HEK293 (cell line): ENCODE measurements at regions not wholly inside any gene's neighbourhood (a gene's known extent, or its start where the extent isn't known, plus 50 kb on each side); places are given as distances from the start of the nearest gene placed in this dataset.

Experiments
- TRIM28 ChIP-seq: IDR thresholded peaks from 2 replicates; pipeline ENCODE4 v1.6.1; 2011; ENCODE audit warnings: low read length, control low read depth, borderline replicate concordance
- ZNF121 ChIP-seq: fragments of 450-650 bp; formaldehyde crosslinking; IDR thresholded peaks from 2 replicates; pipeline ENCODE4 v1.5.1; 2016; ENCODE audit warnings: missing biosample characterization, missing genetic modification characterization
- ZNF157 ChIP-seq: fragments of 450-650 bp; formaldehyde crosslinking; IDR thresholded peaks from 2 replicates; pipeline ENCODE4 v1.5.1; 2016; ENCODE audit warnings: missing biosample characterization, missing genetic modification characterization
- ZNF423 ChIP-seq: fragments of 450-650 bp; formaldehyde crosslinking; IDR thresholded peaks from 2 replicates; pipeline ENCODE4 v1.5.1; 2016; ENCODE audit warnings: missing biosample characterization, missing genetic modification characterization
- ZNF660 ChIP-seq: fragments of 450-650 bp; IDR thresholded peaks from 2 replicates; pipeline ENCODE4 v1.5.1; 2018; ENCODE audit warnings: missing biosample characterization, mild to moderate bottlenecking, missing genetic modification characterization
- TF ChIP-seq, protein P1 (sequence below): fragments of 450-650 bp; formaldehyde crosslinking; IDR thresholded peaks from 2 replicates; pipeline ENCODE4 v1.5.1; 2016; ENCODE audit warnings: missing biosample characterization, missing genetic modification characterization, low read depth
- TF ChIP-seq, protein P2 (sequence below): fragments of 450-650 bp; formaldehyde crosslinking; IDR thresholded peaks from 2 replicates; pipeline ENCODE4 v1.5.1; 2016; ENCODE audit warnings: missing biosample characterization, missing genetic modification characterization
- TF ChIP-seq, protein P3 (sequence below): fragments of 450-650 bp; formaldehyde crosslinking; IDR thresholded peaks from 2 replicates; pipeline ENCODE4 v1.5.1; 2016; ENCODE audit warnings: missing biosample characterization, missing genetic modification characterization
- TF ChIP-seq, protein P4 (sequence below): fragments of 450-650 bp; formaldehyde crosslinking; IDR thresholded peaks from 2 replicates; pipeline ENCODE4 v1.5.1; 2016; ENCODE audit warnings: missing biosample characterization, missing genetic modification characterization
- TF ChIP-seq, protein P5 (sequence below): fragments of 450-650 bp; formaldehyde crosslinking; IDR thresholded peaks from 2 replicates; pipeline ENCODE4 v1.5.1; 2016; ENCODE audit warnings: missing biosample characterization, missing genetic modification characterization

DNA sequence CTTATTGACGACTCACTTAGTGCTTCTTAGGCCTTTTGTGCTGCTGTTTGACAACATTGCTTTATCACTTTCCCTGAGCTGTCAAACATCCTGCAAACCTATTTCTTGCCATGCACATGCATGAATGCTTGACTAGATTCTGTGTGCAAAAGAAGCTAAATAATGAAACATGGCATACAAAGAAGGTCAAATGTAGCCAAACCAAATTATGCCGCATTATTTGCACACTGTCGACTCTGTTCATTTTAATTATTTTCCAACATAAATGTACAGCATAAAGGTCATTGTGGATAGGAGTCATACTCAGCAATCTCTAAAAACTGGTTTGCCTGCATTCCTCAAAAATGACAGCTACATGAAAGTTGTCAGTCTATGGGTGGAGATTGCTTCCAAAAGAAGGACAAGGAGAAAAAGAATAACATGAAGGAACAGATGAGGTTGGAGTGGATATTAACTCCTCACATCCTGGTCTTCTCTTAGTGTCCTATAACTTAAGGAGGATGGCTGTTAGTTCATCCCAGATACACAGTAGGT is 123.1 kb upstream of the STXBP5 start:
- TF ChIP-seq ZNF121 (no peak), ZNF660 (tag by site-specific recombination) (no peak), ZNF423 (tag by site-specific recombination) (no peak), ZNF157 (tag by site-specific recombination) (no peak), TRIM28 (no peak)
- TF ChIP-seq, protein P1, sequence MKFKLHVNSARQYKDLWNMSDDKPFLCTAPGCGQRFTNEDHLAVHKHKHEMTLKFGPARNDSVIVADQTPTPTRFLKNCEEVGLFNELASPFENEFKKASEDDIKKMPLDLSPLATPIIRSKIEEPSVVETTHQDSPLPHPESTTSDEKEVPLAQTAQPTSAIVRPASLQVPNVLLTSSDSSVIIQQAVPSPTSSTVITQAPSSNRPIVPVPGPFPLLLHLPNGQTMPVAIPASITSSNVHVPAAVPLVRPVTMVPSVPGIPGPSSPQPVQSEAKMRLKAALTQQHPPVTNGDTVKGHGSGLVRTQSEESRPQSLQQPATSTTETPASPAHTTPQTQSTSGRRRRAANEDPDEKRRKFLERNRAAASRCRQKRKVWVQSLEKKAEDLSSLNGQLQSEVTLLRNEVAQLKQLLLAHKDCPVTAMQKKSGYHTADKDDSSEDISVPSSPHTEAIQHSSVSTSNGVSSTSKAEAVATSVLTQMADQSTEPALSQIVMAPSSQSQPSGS: no peak
- TF ChIP-seq, protein P2, sequence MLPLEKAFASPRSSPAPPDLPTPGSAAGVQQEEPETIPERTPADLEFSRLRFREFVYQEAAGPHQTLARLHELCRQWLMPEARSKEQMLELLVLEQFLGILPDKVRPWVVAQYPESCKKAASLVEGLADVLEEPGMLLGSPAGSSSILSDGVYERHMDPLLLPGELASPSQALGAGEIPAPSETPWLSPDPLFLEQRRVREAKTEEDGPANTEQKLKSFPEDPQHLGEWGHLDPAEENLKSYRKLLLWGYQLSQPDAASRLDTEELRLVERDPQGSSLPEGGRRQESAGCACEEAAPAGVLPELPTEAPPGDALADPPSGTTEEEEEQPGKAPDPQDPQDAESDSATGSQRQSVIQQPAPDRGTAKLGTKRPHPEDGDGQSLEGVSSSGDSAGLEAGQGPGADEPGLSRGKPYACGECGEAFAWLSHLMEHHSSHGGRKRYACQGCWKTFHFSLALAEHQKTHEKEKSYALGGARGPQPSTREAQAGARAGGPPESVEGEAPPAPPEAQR: no peak
- TF ChIP-seq, protein P3, sequence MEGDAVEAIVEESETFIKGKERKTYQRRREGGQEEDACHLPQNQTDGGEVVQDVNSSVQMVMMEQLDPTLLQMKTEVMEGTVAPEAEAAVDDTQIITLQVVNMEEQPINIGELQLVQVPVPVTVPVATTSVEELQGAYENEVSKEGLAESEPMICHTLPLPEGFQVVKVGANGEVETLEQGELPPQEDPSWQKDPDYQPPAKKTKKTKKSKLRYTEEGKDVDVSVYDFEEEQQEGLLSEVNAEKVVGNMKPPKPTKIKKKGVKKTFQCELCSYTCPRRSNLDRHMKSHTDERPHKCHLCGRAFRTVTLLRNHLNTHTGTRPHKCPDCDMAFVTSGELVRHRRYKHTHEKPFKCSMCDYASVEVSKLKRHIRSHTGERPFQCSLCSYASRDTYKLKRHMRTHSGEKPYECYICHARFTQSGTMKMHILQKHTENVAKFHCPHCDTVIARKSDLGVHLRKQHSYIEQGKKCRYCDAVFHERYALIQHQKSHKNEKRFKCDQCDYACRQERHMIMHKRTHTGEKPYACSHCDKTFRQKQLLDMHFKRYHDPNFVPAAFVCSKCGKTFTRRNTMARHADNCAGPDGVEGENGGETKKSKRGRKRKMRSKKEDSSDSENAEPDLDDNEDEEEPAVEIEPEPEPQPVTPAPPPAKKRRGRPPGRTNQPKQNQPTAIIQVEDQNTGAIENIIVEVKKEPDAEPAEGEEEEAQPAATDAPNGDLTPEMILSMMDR: no peak
- TF ChIP-seq, protein P4, sequence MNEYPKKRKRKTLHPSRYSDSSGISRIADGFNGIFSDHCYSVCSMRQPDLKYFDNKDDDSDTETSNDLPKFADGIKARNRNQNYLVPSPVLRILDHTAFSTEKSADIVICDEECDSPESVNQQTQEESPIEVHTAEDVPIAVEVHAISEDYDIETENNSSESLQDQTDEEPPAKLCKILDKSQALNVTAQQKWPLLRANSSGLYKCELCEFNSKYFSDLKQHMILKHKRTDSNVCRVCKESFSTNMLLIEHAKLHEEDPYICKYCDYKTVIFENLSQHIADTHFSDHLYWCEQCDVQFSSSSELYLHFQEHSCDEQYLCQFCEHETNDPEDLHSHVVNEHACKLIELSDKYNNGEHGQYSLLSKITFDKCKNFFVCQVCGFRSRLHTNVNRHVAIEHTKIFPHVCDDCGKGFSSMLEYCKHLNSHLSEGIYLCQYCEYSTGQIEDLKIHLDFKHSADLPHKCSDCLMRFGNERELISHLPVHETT (tag by site-specific recombination): no peak
- TF ChIP-seq, protein P5, sequence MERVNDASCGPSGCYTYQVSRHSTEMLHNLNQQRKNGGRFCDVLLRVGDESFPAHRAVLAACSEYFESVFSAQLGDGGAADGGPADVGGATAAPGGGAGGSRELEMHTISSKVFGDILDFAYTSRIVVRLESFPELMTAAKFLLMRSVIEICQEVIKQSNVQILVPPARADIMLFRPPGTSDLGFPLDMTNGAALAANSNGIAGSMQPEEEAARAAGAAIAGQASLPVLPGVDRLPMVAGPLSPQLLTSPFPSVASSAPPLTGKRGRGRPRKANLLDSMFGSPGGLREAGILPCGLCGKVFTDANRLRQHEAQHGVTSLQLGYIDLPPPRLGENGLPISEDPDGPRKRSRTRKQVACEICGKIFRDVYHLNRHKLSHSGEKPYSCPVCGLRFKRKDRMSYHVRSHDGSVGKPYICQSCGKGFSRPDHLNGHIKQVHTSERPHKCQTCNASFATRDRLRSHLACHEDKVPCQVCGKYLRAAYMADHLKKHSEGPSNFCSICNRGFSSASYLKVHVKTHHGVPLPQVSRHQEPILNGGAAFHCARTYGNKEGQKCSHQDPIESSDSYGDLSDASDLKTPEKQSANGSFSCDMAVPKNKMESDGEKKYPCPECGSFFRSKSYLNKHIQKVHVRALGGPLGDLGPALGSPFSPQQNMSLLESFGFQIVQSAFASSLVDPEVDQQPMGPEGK (tag by site-specific recombination): no peak
